ENCODE measurements at regions not wholly inside any gene's neighbourhood (a gene's known extent, or its start where the extent isn't known, plus 50 kb on each side); places are given as distances from the start of the nearest gene placed in this dataset.

GRCh38 chr7:27462575-27463270, 200.0 kb downstream of the HIBADH start:
- Histone ChIP-seq H3K4me2 (ENCODE audit: low read depth, low read length) (no peak overlapping the region), H3K9me3 (ENCODE audit: low read length) (no peaks in the 10 kb centered on the region), H4K20me1 (ENCODE audit: insufficient read depth, low read length) (no peaks in the 10 kb centered on the region), H3K36me3 (replicated peaks in 1 of 2; ENCODE audit: control insufficient read depth in 1 of 2, insufficient read depth in 2 of 2, low read length in 2 of 2) (no peaks in the 10 kb centered on the region), H2AFZ (ENCODE audit: low read length) (no peak overlapping the region), H3K9ac (ENCODE audit: insufficient read depth, low read depth, low read length) (no peak overlapping the region), H3K27me3 (ENCODE audit: control insufficient read depth in 1 of 2, insufficient read depth in 2 of 2, low read length in 2 of 2) (0 out of 5 replicates have a peak, but pooled peaks cover 0 to 3% of the 10 kb centered on the region in 2 experiments), H3K27ac (ENCODE audit: extremely low read length, insufficient read depth, low read length) (no peak overlapping the region), H3K4me3 (replicated peaks in 1 of 3; ENCODE audit: insufficient read depth in 1 of 3, low read depth in 2 of 3, low read length in 3 of 3) (no peak overlapping the region), H3K79me2 (ENCODE audit: insufficient read depth, low read length) (no peaks in the 10 kb centered on the region), H3K4me1 (ENCODE audit: insufficient read depth, low read length) (no peaks in the 10 kb centered on the region)
- ATAC-seq (no peak), FAIRE-seq (no peak), DNase-seq (ENCODE audit: low spot score) (no peak)
- POLR2A ChIA-PET = no interaction called here
- no TSS peak for BruUV-seq (replicated peaks)
- no peak for TF ChIP-seq KLF11 (CRISPR knock-in tag; IDR thresholded peaks at IDR 0.05)
- TF ChIP-seq RFX5 (IDR thresholded peaks at IDR 0.05; ENCODE audit: low read depth, low read length) = no peak
- no peak for TF ChIP-seq ZNF614 (CRISPR knock-in tag; IDR thresholded peaks at IDR 0.05; ENCODE audit: borderline replicate concordance)
- TF ChIP-seq ZMYM2 (CRISPR knock-in tag; IDR thresholded peaks at IDR 0.05) = no peak
- TF ChIP-seq EED (CRISPR knock-in tag; IDR thresholded peaks at IDR 0.05) = no peak
- no peak for TF ChIP-seq ZNF512B (CRISPR knock-in tag; IDR thresholded peaks at IDR 0.05; ENCODE audit: borderline replicate concordance)
- no peak for TF ChIP-seq MED1 (CRISPR knock-in tag; IDR thresholded peaks at IDR 0.05)
- no peak for TF ChIP-seq FOSL1 (CRISPR knock-in tag; IDR thresholded peaks at IDR 0.05; ENCODE audit: borderline replicate concordance)
- TF ChIP-seq ZNF451 (CRISPR knock-in tag; IDR thresholded peaks at IDR 0.05) = no peak
- CTCF ChIA-PET (ENCODE audit: low intra/inter-chr PET ratio, low total read pairs) = no interaction called here
- WGBS (ENCODE audit: low lambda C conversion rate) = 33% methylated on average over 8 of the region's 8 CpGs
- intact Hi-C loops (cut with micrococcal nuclease; ENCODE audit: unreplicated experiment) (no loop called here), in situ Hi-C loops (cut with HindIII; ENCODE audit: extremely low pct_ligation_motif_present, low pct_unique_long_range_greater_than_20kb) (no loop called here)
